DOHH2 (cell line): ENCODE measurements at regions not wholly inside any gene's neighbourhood (a gene's known extent, or its start where the extent isn't known, plus 50 kb on each side); places are given as distances from the start of the nearest gene placed in this dataset.

ENCODE experiments used
- H3F3A ChIP-seq: fragments of 200-600 bp; sonication (generic), shearing (Covaris generic); 2 replicates; pipeline ENCODE4 v1.6.0; 2016; ENCODE audit warnings: antibody characterized with exemption, mild to moderate bottlenecking; ENCODE audit not compliant: control insufficient read depth, insufficient read depth
- H3K27ac ChIP-seq: fragments of 200-600 bp; sonication (generic); 2 replicates; pipeline ENCODE4 v1.5.1; 2014; ENCODE audit warnings: low read depth, mild to moderate bottlenecking, low read length, moderate library complexity
- H3K27me3 ChIP-seq: fragments of 200-600 bp; sonication (generic); 2 replicates; pipeline ENCODE4 v1.6.1; 2014; ENCODE audit warnings: mild to moderate bottlenecking, low read length, mixed read lengths; ENCODE audit not compliant: control insufficient read depth
- H3K36me3 ChIP-seq: fragments of 200-600 bp; sonication (generic); 2 replicates; pipeline ENCODE4 v1.6.1; 2014; ENCODE audit warnings: mild to moderate bottlenecking, low read length, moderate library complexity, mixed read lengths; ENCODE audit not compliant: control insufficient read depth
- H3K4me1 ChIP-seq: fragments of 200-600 bp; sonication (generic); 2 replicates; pipeline ENCODE4 v1.6.1; 2014; ENCODE audit warnings: mild to moderate bottlenecking, low read length, mixed read lengths; ENCODE audit not compliant: control insufficient read depth
- H3K4me2 ChIP-seq: fragments of 200-600 bp; sonication (generic); 2 replicates; pipeline ENCODE4 v1.6.0; 2014; ENCODE audit warnings: mild to moderate bottlenecking, low read length, moderate library complexity
- H3K4me3 ChIP-seq: fragments of 200-600 bp; sonication (generic); 2 replicates; pipeline ENCODE4 v1.5.1; 2014; ENCODE audit warnings: mild to moderate bottlenecking, low read length, mixed read lengths
- H3K79me2 ChIP-seq: fragments of 200-600 bp; sonication (generic); 2 replicates; pipeline ENCODE4 v1.6.1; 2014; ENCODE audit warnings: mild to moderate bottlenecking, low read length, mixed read lengths; ENCODE audit not compliant: control insufficient read depth
- H3K9me2 ChIP-seq: fragments of 200-600 bp; sonication (generic); replicated peaks from 2 replicates; pipeline ENCODE4 v1.6.1; 2014; ENCODE audit warnings: mild to moderate bottlenecking, low read length, mixed read lengths; ENCODE audit not compliant: control insufficient read depth
- H3K9me3 ChIP-seq: fragments of 200-600 bp; sonication (generic); 2 replicates; pipeline ENCODE4 v1.6.1; 2014; ENCODE audit warnings: antibody characterized with exemption, low read length, mixed read lengths; ENCODE audit not compliant: control insufficient read depth, insufficient read depth
- H4K20me1 ChIP-seq: fragments of 200-600 bp; sonication (generic); 2 replicates; pipeline ENCODE4 v1.6.0; 2014; ENCODE audit warnings: low read depth, mild to moderate bottlenecking, antibody characterized with exemption, low read length, moderate library complexity; ENCODE audit not compliant: control insufficient read depth, insufficient read depth
- CTCF ChIP-seq: fragments of 200-600 bp; sonication (generic); IDR thresholded peaks from one replicate; pipeline ENCODE4 v1.5.1; 2014; ENCODE audit warnings: antibody characterized with exemption, mild to moderate bottlenecking, low read depth, low read length; ENCODE audit not compliant: poor library complexity, severe bottlenecking
- EZH2phosphoT487 ChIP-seq: fragments of 200-600 bp; sonication (generic); IDR thresholded peaks from 2 replicates; pipeline ENCODE4 v1.6.1; 2017; ENCODE audit warnings: borderline replicate concordance, mild to moderate bottlenecking, antibody characterized with exemption, low read length, moderate library complexity, mixed read lengths

DNA sequence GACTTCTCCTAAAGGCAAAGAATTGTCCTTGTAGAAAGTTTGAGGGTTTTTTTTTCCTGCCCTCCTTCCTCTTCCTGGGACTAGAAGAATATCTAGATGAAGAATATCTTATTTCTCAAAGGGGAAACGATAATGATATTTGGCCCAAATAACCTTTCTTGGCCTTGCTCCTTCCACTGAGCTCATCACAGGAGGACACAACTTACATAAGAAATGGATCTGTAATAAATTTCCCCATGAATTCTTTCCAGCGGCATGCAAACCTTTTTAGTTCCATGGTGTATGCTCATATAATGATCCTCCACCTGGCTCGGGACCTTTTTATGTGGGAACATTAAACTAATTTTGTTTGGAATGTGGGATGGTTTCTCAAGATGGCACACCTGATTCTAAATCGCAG is 304.4 kb downstream of the DMRT2 start:
- H3K36me3 ChIP-seq = no peaks in the 10 kb centered on the region
- no peaks in the 10 kb centered on the region for H3K9me2 ChIP-seq
- H3K4me3 ChIP-seq = no peak overlapping the region
- no peaks in the 10 kb centered on the region for H3K27me3 ChIP-seq
- no peak for TF ChIP-seq EZH2phosphoT487
- TF ChIP-seq CTCF = no peak
- H4K20me1 ChIP-seq = no peaks in the 10 kb centered on the region
- H3K27ac ChIP-seq = no peak overlapping the region
- no peaks in the 10 kb centered on the region for H3K79me2 ChIP-seq
- H3K9me3 ChIP-seq = no peaks in the 10 kb centered on the region
- no peaks in the 10 kb centered on the region for H3F3A ChIP-seq
- H3K4me2 ChIP-seq = no peak overlapping the region
- no peaks in the 10 kb centered on the region for H3K4me1 ChIP-seq

GRCh38 chr9:1355656-1356055 is 305.5 kb downstream of the DMRT2 start:
- H3K4me2 ChIP-seq = no peak overlapping the region
- no peaks in the 10 kb centered on the region for H3K9me3 ChIP-seq
- H3K36me3 ChIP-seq = no peaks in the 10 kb centered on the region
- H3K79me2 ChIP-seq = no peaks in the 10 kb centered on the region
- no peaks in the 10 kb centered on the region for H3F3A ChIP-seq
- H3K4me3 ChIP-seq = no peak overlapping the region
- no peaks in the 10 kb centered on the region for H3K27me3 ChIP-seq
- TF ChIP-seq EZH2phosphoT487 (no peak), CTCF (no peak)
- H3K9me2 ChIP-seq = no peaks in the 10 kb centered on the region
- H4K20me1 ChIP-seq = no peaks in the 10 kb centered on the region
- no peak overlapping the region for H3K27ac ChIP-seq
- no peaks in the 10 kb centered on the region for H3K4me1 ChIP-seq

DNA sequence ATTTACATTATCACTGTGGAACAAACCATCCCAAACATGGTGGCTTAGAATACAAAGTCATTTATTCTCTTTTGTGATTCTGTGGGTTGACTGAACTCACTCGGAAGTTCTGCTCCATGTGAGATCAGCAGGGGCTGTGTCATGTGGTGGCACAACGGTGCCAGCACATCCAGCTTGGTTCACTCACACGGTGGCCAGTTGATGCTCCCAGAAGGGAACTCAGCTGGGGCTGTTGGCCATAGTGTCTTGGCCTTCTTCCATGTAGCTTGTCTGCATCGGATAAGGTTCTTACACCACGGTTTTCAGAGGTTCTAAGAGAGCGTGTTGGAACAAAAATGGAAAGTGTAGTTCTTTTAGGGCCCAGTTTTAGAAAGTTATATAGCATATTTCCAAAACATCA is 312.7 kb downstream of the DMRT2 start:
- H3F3A ChIP-seq = no peaks in the 10 kb centered on the region

More for the DNA sequence above, 312.7 kb downstream of the DMRT2 start:
- no peaks in the 10 kb centered on the region for H3K27me3 ChIP-seq
- H3K4me3 ChIP-seq = no peak overlapping the region
- H3K9me3 ChIP-seq = no peaks in the 10 kb centered on the region
- no peak overlapping the region for H3K4me2 ChIP-seq
- TF ChIP-seq CTCF = no peak
- H3K9me2 ChIP-seq = no peaks in the 10 kb centered on the region
- H3K79me2 ChIP-seq = no peaks in the 10 kb centered on the region
- H4K20me1 ChIP-seq = no peaks in the 10 kb centered on the region
- no peaks in the 10 kb centered on the region for H3K36me3 ChIP-seq
- H3K27ac ChIP-seq = no peak overlapping the region
- H3K4me1 ChIP-seq = no peaks in the 10 kb centered on the region
